T-cell (primary cell): ENCODE measurements at regions not wholly inside any gene's neighbourhood (a gene's known extent, or its start where the extent isn't known, plus 50 kb on each side); places are given as distances from the start of the nearest gene placed in this dataset.

Source experiments
- ATAC-seq, 4 experiments: fragments of 200-7000 bp in 3 of 4; fragments of 150-1000 bp in 1 of 4; cut with Tn5 transposase; replicated peaks in 1 of 4; 1 replicate in 3 of 4; 2 replicates in 1 of 4; pipeline ENCODE4 v1.10.0; 2021; ENCODE audit warnings: moderate library complexity in 3 of 4, mild to moderate bottlenecking in 2 of 4, moderate number of reproducible peaks in 1 of 4
- CTCF ChIA-PET, 2 donors: fragments of 300-600 bp; sonication (Branson Sonifier 250); formaldehyde crosslinking; loops; one replicate each; lab custom pipeline; 2022; ENCODE audit warnings: antibody characterized with exemption in 2 of 2; lab: Charles Lee
- POLR2A ChIA-PET, 2 donors: fragments of 300-600 bp; sonication (Branson Sonifier 250); formaldehyde crosslinking; loops; one replicate each; lab custom pipeline; 2022; ENCODE audit warnings: antibody characterized with exemption in 2 of 2; lab: Charles Lee
- DNase-seq, 35 experiments: peaks; one replicate each; pipeline versions ENCODE4 v3.0.0 to v3.0.0-alpha.2; 2013 to 2023
- H3K27ac ChIP-seq: one replicate; pipeline ENCODE4 v1.5.1; 2013; ENCODE audit warnings: low read length
- H3K27me3 ChIP-seq, 2 experiments: replicated peaks in 1 of 2; 1 replicate in 1 of 2; 2 replicates in 1 of 2; pipeline versions ENCODE4 v1.6.1 to v1.7.0; 2013; ENCODE audit warnings: low read length in 1 of 2, mixed read lengths in 1 of 2; ENCODE audit not compliant: control insufficient read depth in 2 of 2, insufficient read depth in 2 of 2; ENCODE audit errors: extremely low read depth in 1 of 2
- H3K36me3 ChIP-seq, 2 donors: 1 replicate in 1 of 2; 2 replicates in 1 of 2; pipeline versions ENCODE4 v1.6.1 to v1.7.0; 2013; ENCODE audit warnings: low read length in 1 of 2; ENCODE audit not compliant: control insufficient read depth in 2 of 2, insufficient read depth in 1 of 2; ENCODE audit errors: extremely low read depth in 1 of 2
- H3K4me1 ChIP-seq, 2 experiments: 1 replicate in 1 of 2; 2 replicates in 1 of 2; pipeline versions ENCODE4 v1.6.1 to v1.7.0; 2013; ENCODE audit warnings: low read length in 2 of 2, mixed read lengths in 1 of 2; ENCODE audit not compliant: insufficient read depth in 2 of 2, control insufficient read depth in 1 of 2; ENCODE audit errors: extremely low read depth in 1 of 2
- H3K4me3 ChIP-seq, 2 donors: 1 replicate in 1 of 2; 2 replicates in 1 of 2; pipeline versions ENCODE4 v1.5.1 to v1.7.0; 2013; ENCODE audit warnings: mild to moderate bottlenecking in 2 of 2, low read length in 1 of 2, moderate library complexity in 1 of 2; ENCODE audit not compliant: control insufficient read depth in 1 of 2; ENCODE audit errors: extremely low read depth in 1 of 2
- H3K9me3 ChIP-seq: 2 replicates; pipeline ENCODE4 v1.7.0; 2013
- H3K27ac Mint-ChIP-seq, 2 donors: one replicate each; pipeline ENCODE4 v1.8.0; 2020 to 2021; ENCODE audit warnings: mild to moderate bottlenecking in 2 of 2, mixed read lengths in 2 of 2
- H3K27me3 Mint-ChIP-seq, 2 donors: one replicate each; pipeline ENCODE4 v1.8.0; 2021 to 2022; ENCODE audit warnings: mixed read lengths in 2 of 2
- H3K36me3 Mint-ChIP-seq: one replicate; pipeline ENCODE4 v1.8.0; 2021; ENCODE audit warnings: mixed read lengths
- H3K4me1 Mint-ChIP-seq, 3 donors: one replicate each; pipeline ENCODE4 v1.8.0; 2020 to 2022; ENCODE audit warnings: mixed read lengths in 3 of 3, mild to moderate bottlenecking in 1 of 3
- H3K4me3 Mint-ChIP-seq, 3 donors: one replicate each; pipeline ENCODE4 v1.8.0; 2020 to 2022; ENCODE audit warnings: mild to moderate bottlenecking in 3 of 3, mixed read lengths in 3 of 3, moderate library complexity in 3 of 3
- H3K9me3 Mint-ChIP-seq, 3 donors: one replicate each; pipeline ENCODE4 v1.8.0; 2020 to 2022; ENCODE audit warnings: mixed read lengths in 3 of 3
- WGBS: methylation state at CpG from one replicate; pipeline ENCODE4 v1.1.5; 2013; ENCODE audit warnings: missing lambda C conversion rate; ENCODE audit not compliant: insufficient coverage; 5-methylcytosine and 5-hydroxymethylcytosine counted together

GRCh38 chr12:59131462-59131861, 211.2 kb upstream of the LRIG3 start:
- POLR2A ChIA-PET, result interaction anchor here in 1 of 2 donors (0.6 kb wide), 1 partner anchor 141 kb away, joined by 3 read pairs; no protein-coding TSS in a partner anchor
- Histone ChIP-seq H3K27me3 (no peaks in the 10 kb centered on the region), H3K4me1 (no peaks in the 10 kb centered on the region), H3K4me3 (no peak overlapping the region), H3K27ac (no peak overlapping the region), H3K9me3 (no peaks in the 10 kb centered on the region), H3K36me3 (no peaks in the 10 kb centered on the region)
- H3K9me3 Mint-ChIP-seq, result peaks cover 0 to 2% (median 0%) of the 10 kb centered on the region in 3 donors
- WGBS, result no CpG with 5 or more reads among the region's 3 CpGs
- no peak overlapping the region for H3K27ac Mint-ChIP-seq
- CTCF ChIA-PET, result no interaction called here
- DNase-seq (no peak), ATAC-seq (no peak)
- no peaks in the 10 kb centered on the region for H3K27me3 Mint-ChIP-seq
- no peaks in the 10 kb centered on the region for H3K36me3 Mint-ChIP-seq
- no peaks in the 10 kb centered on the region for H3K4me1 Mint-ChIP-seq
- no peak overlapping the region for H3K4me3 Mint-ChIP-seq

DNA sequence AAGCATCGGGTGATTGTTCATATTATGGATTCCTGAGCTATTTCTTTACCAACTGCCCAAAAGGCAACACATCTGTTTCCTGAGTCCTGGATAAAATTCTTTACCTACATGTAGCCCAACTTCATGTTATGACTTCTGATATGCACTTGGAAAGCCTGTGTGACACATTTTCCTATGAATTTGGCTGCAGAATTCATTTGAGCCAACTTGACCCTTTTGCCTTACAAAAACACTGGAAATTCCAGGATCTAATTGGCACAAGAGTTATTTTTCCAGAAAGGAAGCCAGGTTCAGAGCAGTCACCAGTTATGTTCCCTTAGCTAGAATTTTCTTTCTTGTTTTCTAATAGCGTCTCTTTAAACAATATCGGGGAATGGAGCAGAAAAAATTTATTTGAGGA, 202.5 kb upstream of the LRIG3 start:
- Mint-ChIP-seq H3K4me3 (no peak overlapping the region), H3K27ac (no peak overlapping the region), H3K36me3 (no peaks in the 10 kb centered on the region), H3K4me1 (no peaks in the 10 kb centered on the region), H3K9me3 (peaks cover 2 to 11% (median 3%) of the 10 kb centered on the region in 3 donors), H3K27me3 (no peaks in the 10 kb centered on the region)
- ChIA-PET CTCF (no interaction called here), POLR2A (no interaction called here)
- no peaks in the 10 kb centered on the region for H3K27me3 ChIP-seq
- no peaks in the 10 kb centered on the region for H3K4me1 ChIP-seq
- DNase-seq (no peak), ATAC-seq (no peak)
- no CpG with 5 or more reads among the region's 3 CpGs for WGBS
- no peak overlapping the region for H3K4me3 ChIP-seq
- H3K27ac ChIP-seq, result no peak overlapping the region
- no peaks in the 10 kb centered on the region for H3K9me3 ChIP-seq
- no peaks in the 10 kb centered on the region for H3K36me3 ChIP-seq

GRCh38 chr12:59121451-59121850, 201.1 kb upstream of the LRIG3 start:
- no peaks in the 10 kb centered on the region for H3K27me3 ChIP-seq

DNA sequence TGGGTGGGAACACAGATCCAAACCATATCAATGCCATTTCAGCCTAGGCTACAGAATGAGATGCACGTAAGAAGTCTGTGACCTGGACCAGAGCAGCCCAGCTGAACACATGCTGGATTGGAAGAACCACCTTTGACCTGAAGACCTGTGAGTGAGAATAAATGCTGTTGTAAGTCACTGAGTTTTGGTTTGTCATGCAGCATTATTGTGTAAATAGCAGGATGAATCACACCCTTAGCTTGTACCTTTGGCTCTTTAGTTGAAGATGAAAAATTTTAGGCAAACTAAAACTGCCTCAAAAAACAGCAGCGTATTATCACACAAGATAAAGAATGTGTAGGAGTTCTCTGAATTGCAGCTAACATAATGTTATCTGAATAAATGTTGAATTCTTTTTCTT, 199.4 kb upstream of the LRIG3 start:
- Histone ChIP-seq H3K9me3 (no peaks in the 10 kb centered on the region), H3K36me3 (no peaks in the 10 kb centered on the region), H3K27me3 (no peaks in the 10 kb centered on the region), H3K27ac (no peak overlapping the region), H3K4me3 (no peak overlapping the region), H3K4me1 (no peaks in the 10 kb centered on the region)
- ATAC-seq (no peak), DNase-seq (no peak)
- ChIA-PET CTCF (no interaction called here), POLR2A (no interaction called here)
- Mint-ChIP-seq H3K27me3 (no peaks in the 10 kb centered on the region), H3K36me3 (no peaks in the 10 kb centered on the region), H3K27ac (no peak overlapping the region), H3K4me3 (no peak overlapping the region), H3K4me1 (no peaks in the 10 kb centered on the region), H3K9me3 (peaks cover 2 to 6% (median 3%) of the 10 kb centered on the region in 3 donors)
- 80% methylated on average over 1 of the region's 2 CpGs for WGBS

More at GRCh38 chr12:59121451-59121850, 201.1 kb upstream of the LRIG3 start:
- ATAC-seq, result no peak
- no peaks in the 10 kb centered on the region for H3K4me1 Mint-ChIP-seq
- H3K9me3 Mint-ChIP-seq, result peaks cover 2 to 11% (median 3%) of the 10 kb centered on the region in 3 donors
- no peaks in the 10 kb centered on the region for H3K36me3 ChIP-seq
- H3K4me3 ChIP-seq, result no peak overlapping the region
- no peaks in the 10 kb centered on the region for H3K9me3 ChIP-seq
- no CpG with 5 or more reads among the region's 2 CpGs for WGBS
- H3K27ac ChIP-seq, result no peak overlapping the region
- H3K4me3 Mint-ChIP-seq, result no peak overlapping the region
- no peaks in the 10 kb centered on the region for H3K36me3 Mint-ChIP-seq
- H3K27me3 Mint-ChIP-seq, result no peaks in the 10 kb centered on the region
- ChIA-PET POLR2A (no interaction called here), CTCF (no interaction called here)
- no peak for DNase-seq
- H3K4me1 ChIP-seq, result no peaks in the 10 kb centered on the region
- H3K27ac Mint-ChIP-seq, result no peak overlapping the region

DNA sequence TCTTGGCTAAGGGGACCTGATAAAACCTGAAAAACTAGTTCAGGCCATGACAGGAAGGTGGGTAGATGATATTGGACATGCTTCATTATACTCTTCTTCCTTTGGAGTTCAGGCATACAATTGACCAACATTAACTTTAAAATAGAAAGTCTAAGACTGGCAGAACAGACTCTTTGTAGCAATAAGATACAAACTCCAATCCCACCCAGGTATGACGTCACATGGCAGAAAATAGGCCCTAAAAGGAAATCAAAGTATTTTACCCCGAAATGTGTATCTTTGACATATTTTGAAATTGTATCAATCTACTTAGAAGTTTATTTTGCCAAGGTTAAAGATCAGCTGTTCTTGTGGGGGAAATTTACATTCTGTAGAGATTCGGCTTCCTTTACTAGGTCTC, 198.1 kb upstream of the LRIG3 start:
- H3K27me3 ChIP-seq, result no peaks in the 10 kb centered on the region
- no peak overlapping the region for H3K27ac ChIP-seq
- H3K36me3 Mint-ChIP-seq, result no peaks in the 10 kb centered on the region
- WGBS, result no CpG with 5 or more reads among the region's 3 CpGs
- DNase-seq (no peak), ATAC-seq (no peak)
- ChIA-PET POLR2A (no interaction called here), CTCF (no interaction called here)
- H3K9me3 Mint-ChIP-seq, result peaks cover 0 to 6% (median 2%) of the 10 kb centered on the region in 3 donors
- no peaks in the 10 kb centered on the region for H3K9me3 ChIP-seq
- H3K4me3 Mint-ChIP-seq, result no peak overlapping the region
- H3K4me1 ChIP-seq, result no peaks in the 10 kb centered on the region
- no peaks in the 10 kb centered on the region for H3K4me1 Mint-ChIP-seq
- H3K4me3 ChIP-seq, result no peak overlapping the region
- no peaks in the 10 kb centered on the region for H3K36me3 ChIP-seq
- no peak overlapping the region for H3K27ac Mint-ChIP-seq
- no peaks in the 10 kb centered on the region for H3K27me3 Mint-ChIP-seq

DNA sequence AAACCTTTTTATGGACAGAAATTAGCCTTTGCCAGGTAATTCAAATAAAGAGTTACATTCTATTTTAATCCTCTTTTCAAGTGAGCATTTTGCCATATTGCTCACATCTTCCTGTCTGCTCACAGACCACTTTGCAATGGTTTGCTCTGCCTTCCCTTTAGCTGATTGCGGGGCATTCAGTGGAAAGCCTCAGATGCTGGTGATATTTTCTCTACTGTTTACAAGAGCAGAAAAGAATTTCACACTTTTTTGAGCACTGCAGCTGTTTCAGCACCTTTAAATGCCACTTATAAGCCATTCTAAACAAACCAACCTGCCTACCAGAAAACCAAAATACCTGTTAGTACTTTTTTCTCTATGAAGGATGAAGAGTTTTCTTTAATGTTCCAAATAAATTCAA, 195.7 kb upstream of the LRIG3 start:
- WGBS, result 100% methylated on average over 1 of the region's 1 CpG
- no peak for ATAC-seq
- Mint-ChIP-seq H3K4me1 (no peaks in the 10 kb centered on the region), H3K36me3 (no peaks in the 10 kb centered on the region), H3K9me3 (peaks cover 0 to 6% (median 0%) of the 10 kb centered on the region in 3 donors), H3K4me3 (no peak overlapping the region), H3K27me3 (peaks cover 0 to 7% of the 10 kb centered on the region in 2 donors), H3K27ac (no peak overlapping the region)
- ChIA-PET POLR2A (no interaction called here), CTCF (no interaction called here)
- Histone ChIP-seq H3K9me3 (no peaks in the 10 kb centered on the region), H3K4me3 (no peak overlapping the region), H3K27ac (no peak overlapping the region), H3K36me3 (no peaks in the 10 kb centered on the region), H3K27me3 (no peaks in the 10 kb centered on the region), H3K4me1 (no peaks in the 10 kb centered on the region)
- DNase-seq, result no peak

DNA sequence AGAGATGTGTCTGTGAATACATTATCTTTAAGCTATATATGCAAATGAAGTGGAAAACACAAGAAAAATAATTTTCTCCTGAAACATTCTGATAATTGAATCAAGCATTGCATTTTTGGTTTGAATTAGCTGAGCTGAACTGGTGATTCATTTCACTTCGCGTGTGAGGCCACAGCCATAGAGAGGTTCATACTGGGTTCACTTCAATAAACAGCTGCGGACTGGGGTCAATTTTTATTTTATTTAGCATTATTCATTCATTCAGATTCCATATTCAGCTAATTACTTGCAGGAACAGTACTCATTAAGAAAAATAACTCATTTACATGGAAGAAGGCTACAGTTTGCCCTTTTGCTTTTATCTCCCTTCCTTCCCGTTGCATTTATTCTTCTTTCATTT, 195.2 kb upstream of the LRIG3 start:
- Mint-ChIP-seq H3K4me3 (no peak overlapping the region), H3K36me3 (no peaks in the 10 kb centered on the region), H3K4me1 (no peaks in the 10 kb centered on the region), H3K27me3 (peaks cover 0 to 7% of the 10 kb centered on the region in 2 donors), H3K9me3 (peaks cover 0 to 6% (median 0%) of the 10 kb centered on the region in 3 donors), H3K27ac (no peak overlapping the region)
- H3K27me3 ChIP-seq, result no peaks in the 10 kb centered on the region
- H3K36me3 ChIP-seq, result no peaks in the 10 kb centered on the region
- ChIA-PET CTCF (no interaction called here), POLR2A (no interaction called here)
- no peaks in the 10 kb centered on the region for H3K9me3 ChIP-seq
- no peaks in the 10 kb centered on the region for H3K4me1 ChIP-seq
- H3K4me3 ChIP-seq, result no peak overlapping the region
- ATAC-seq (no peak), DNase-seq (no peak)
- WGBS, result 60% methylated on average over 1 of the region's 4 CpGs
- H3K27ac ChIP-seq, result no peak overlapping the region
